Testis (tissue), 2 donors: ENCODE measurements at regions not wholly inside any gene's neighbourhood (a gene's known extent, or its start where the extent isn't known, plus 50 kb on each side); places are given as distances from the start of the nearest gene placed in this dataset.

ENCODE experiments used
- POLR2A ChIP-seq: fragments of 450-650 bp; IDR thresholded peaks from one replicate; pipeline ENCODE4 v1.6.1; 2017; ENCODE audit warnings: antibody characterized with exemption, mild to moderate bottlenecking, moderate library complexity
- TF ChIP-seq, protein P1 (sequence below), 3 experiments: fragments of 450-650 bp in 2 of 3; fragments of 200-600 bp in 1 of 3; sonication (generic) in 1 of 3; IDR thresholded peaks; one replicate each; pipeline ENCODE4 v1.5.1; 2016 to 2019; ENCODE audit warnings: antibody characterized with exemption in 3 of 3, mild to moderate bottlenecking in 2 of 3, moderate library complexity in 1 of 3

- TF ChIP-seq, protein P1, sequence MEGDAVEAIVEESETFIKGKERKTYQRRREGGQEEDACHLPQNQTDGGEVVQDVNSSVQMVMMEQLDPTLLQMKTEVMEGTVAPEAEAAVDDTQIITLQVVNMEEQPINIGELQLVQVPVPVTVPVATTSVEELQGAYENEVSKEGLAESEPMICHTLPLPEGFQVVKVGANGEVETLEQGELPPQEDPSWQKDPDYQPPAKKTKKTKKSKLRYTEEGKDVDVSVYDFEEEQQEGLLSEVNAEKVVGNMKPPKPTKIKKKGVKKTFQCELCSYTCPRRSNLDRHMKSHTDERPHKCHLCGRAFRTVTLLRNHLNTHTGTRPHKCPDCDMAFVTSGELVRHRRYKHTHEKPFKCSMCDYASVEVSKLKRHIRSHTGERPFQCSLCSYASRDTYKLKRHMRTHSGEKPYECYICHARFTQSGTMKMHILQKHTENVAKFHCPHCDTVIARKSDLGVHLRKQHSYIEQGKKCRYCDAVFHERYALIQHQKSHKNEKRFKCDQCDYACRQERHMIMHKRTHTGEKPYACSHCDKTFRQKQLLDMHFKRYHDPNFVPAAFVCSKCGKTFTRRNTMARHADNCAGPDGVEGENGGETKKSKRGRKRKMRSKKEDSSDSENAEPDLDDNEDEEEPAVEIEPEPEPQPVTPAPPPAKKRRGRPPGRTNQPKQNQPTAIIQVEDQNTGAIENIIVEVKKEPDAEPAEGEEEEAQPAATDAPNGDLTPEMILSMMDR (IDR thresholded peaks at IDR 0.05), result no peak
- TF ChIP-seq POLR2A, result no peak
These were observed 122.0 kb upstream of the ATP10A start for GRCh38 chr15:25985165-25985564.
